ENCODE measurements at regions not wholly inside any gene's neighbourhood (a gene's known extent, or its start where the extent isn't known, plus 50 kb on each side); places are given as distances from the start of the nearest gene placed in this dataset.

DNA sequence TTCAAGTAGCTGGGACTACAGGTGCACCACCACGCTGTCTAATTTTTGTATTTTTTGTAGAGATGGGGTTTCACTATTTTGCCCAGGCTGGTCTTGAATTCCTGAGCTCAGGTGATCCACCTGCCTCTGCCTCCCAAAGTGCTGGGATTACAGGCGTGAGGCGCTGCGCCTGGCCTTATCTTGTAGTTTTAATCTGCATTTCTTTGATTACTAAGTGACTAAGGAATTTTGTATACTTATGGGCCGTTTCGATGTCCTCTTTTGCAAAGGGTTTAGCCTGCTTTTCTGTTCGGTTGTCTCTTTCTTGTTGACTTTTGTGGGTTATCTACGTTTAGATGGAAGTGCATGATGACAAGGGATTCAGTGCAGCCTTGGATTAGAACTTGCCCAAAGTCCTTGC is 500.6 kb downstream of the QKI start:
- TF ChIP-seq CTBP1 (IDR thresholded peaks at IDR 0.05; ENCODE audit: borderline replicate concordance) (no peak), FOXM1 (IDR thresholded peaks at IDR 0.05; ENCODE audit: borderline replicate concordance) (no peak), ELF4 (IDR thresholded peaks at IDR 0.05) (no peak), FOXK2 (IDR thresholded peaks at IDR 0.05) (no peak), SP1 (IDR thresholded peaks at IDR 0.05) (no peak), FOXA1 (IDR thresholded peaks at IDR 0.05) (no peak), TARDBP (IDR thresholded peaks at IDR 0.05) (no peak), NFRKB (IDR thresholded peaks at IDR 0.05) (no peak), LEF1 (IDR thresholded peaks at IDR 0.05; ENCODE audit: borderline replicate concordance) (no peak), SUZ12 (IDR thresholded peaks at IDR 0.05) (no peak), L3MBTL2 (conservative IDR thresholded peaks at IDR 0.05) (no peak), BHLHE40 (IDR thresholded peaks at IDR 0.05; ENCODE audit: borderline replicate concordance) (no peak)

Measured in HEK293T (cell line).